Skin epidermis (tissue), 12 donors: ENCODE measurements at regions not wholly inside any gene's neighbourhood (a gene's known extent, or its start where the extent isn't known, plus 50 kb on each side); places are given as distances from the start of the nearest gene placed in this dataset.
"Not testable (repeated sequence)": the region's sequence is repeated elsewhere in the genome, so short reads cannot be mapped to it uniquely, and the experiment has no call there.

Experiments used
- H3K27ac ChIP-seq, 21 experiments: fragments of 200-600 bp; sonication (generic) in 11 of 21; one replicate each; pipeline ENCODE4 v1.5.0; 2020; ENCODE audit warnings: mild to moderate bottlenecking in 3 of 21, inconsistent platforms in 2 of 21, moderate library complexity in 2 of 21
- H3K4me3 ChIP-seq, 7 experiments: fragments of 200-600 bp; sonication (generic) in 2 of 7; one replicate each; pipeline ENCODE4 v1.5.0; 2020; ENCODE audit warnings: inconsistent platforms in 2 of 7, mild to moderate bottlenecking in 2 of 7, moderate library complexity in 1 of 7

GRCh38 chr10:117768333-117769042 is 225.9 kb downstream of the EMX2 start:
- H3K27ac ChIP-seq: no peak overlapping the region
- no peak overlapping the region for H3K4me3 ChIP-seq

DNA sequence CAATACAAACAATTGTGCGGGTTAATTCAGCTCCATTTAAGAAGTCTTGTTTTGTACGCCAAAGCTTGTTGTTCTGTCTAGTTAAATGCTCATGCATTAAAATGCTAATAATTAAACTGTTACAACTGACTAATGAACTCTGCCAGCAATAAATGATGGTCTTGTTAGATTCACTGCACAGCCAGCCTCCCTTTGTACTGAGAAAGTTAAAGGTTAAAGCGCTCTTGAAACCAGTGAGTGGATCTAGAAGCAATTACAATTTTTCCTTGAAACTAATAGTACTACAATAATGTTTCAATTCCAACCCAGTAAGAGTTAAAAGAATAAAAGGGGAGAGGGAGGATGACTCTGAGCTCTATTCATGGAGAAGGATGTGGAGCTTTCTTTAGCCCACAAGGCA is 233.0 kb downstream of the EMX2 start:
- Histone ChIP-seq H3K27ac (no peak overlapping the region), H3K4me3 (no peak overlapping the region)

GRCh38 chr10:117777222-117777621 is 234.7 kb downstream of the EMX2 start:
- not testable (repeated sequence) for H3K4me3 ChIP-seq, H3K27ac ChIP-seq

DNA sequence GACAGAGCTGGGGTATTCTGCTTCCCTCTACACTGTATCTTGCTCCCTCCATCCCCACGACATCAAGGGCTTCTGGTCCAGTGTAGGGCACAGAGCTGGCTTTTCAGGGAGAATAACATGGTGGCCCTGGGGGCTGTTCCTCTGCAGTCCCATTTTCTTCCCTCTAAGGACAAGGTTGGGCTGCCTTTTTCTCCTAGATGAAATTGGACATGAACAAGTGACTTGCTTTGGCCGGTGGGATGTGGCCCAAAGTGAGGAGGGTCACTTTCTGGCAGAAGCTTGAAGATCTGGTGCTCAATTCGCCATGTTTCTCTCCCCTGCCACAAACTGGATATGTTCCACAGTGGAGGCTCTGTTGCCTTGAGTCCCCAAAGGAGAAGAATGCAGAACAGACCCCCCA is 235.7 kb downstream of the EMX2 start:
- H3K27ac ChIP-seq: no peak overlapping the region
- H3K4me3 ChIP-seq: no peak overlapping the region

DNA sequence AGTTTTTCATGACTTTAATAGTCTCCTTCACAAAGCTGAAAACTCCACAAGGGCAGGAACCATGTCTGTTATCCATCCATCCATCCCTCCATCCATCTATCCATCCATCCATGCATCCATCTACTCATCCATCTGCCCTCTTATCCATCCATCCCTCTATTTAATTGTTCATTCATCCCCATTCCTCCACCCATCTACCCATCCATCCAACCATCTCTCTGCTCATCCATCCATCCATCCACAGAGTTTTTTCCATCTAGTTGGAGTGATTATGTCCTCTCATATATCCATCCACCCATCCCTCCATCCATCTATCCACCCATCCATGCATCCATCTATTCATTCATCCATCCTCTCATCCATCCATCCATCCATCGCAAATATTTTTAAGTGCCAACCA is 237.9 kb downstream of the EMX2 start:
- Histone ChIP-seq H3K4me3 (no peak overlapping the region), H3K27ac (no peak overlapping the region)

- H3K4me3 ChIP-seq: no peak overlapping the region
Observed at GRCh38 chr10:117781216-117781831, 238.8 kb downstream of the EMX2 start.

DNA sequence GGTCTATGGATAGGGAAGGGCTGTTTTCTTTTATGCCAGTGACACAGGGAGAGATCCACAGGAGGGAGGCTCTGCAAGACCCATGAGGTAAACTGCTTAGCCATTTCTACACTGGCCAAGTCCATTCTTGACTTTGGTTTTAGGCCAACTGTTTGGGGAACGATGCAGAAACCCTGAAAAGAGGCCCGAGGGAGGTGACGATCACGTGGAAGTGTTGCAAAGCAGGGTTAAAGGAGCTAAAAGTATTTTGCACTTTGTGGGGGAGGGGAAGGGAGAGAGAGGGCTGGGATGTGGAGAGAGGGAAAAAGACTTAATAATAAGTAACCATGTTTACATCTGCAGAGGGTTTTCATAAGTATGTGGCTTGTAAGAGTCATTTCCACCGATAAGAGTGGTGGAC is 239.7 kb downstream of the EMX2 start:
- Histone ChIP-seq H3K4me3 (no peak overlapping the region), H3K27ac (no peak overlapping the region)

More at GRCh38 chr10:117781216-117781831, 238.8 kb downstream of the EMX2 start:
- no peak overlapping the region for H3K27ac ChIP-seq

DNA sequence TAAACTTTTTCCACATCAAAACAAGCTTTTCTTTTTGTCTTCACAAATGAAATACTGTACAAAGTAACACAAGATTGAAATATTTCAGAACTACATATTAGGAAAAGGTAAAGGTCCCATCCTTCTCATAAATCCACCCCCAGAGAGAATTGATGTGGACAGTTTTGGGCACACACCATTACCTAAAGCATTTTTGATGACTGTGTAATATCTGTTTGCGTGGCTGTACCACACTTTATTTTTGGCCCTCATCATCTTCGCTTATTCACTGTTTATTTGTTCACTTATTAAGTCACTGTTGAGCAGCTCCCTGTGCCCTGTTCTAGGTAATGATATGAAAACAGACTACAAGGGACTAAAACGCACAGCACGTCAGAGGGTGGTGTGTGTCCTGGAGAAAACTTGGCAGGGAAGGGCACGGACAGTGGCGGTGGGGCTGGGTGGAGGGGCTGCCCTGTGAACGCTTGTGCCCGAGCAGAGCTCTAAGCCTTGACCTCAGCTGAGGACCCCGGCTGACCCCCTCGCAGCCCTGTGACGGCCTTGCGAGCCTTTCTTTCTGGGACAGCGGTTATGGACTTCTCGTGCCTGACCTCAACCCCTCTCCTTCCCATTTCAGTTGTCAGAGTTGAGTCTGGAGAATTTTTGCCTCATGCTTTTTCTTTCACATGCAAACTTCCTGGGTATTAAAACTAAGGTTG is 241.3 kb downstream of the EMX2 start:
- no peak overlapping the region for H3K4me3 ChIP-seq
- no peak overlapping the region for H3K27ac ChIP-seq

DNA sequence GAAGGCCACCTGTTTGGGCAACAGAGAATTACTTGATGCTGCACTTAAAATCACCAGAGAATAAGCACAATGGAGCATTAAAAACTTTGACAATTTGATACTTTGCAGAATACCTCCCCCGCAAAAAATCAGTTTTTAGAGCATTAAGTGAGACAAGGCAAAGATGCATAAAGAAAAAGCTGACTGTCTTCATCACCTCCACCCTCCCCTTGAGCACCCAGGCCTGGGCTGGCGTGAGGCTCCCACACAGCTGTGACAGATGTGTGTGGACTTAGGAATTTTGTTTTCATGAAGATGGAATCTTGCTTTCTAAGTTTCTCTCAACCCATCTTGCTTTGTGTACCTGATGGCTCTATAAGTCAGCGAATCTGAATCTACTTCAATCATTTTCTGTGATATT is 242.2 kb downstream of the EMX2 start:
- H3K27ac ChIP-seq: no peak overlapping the region
- no peak overlapping the region for H3K4me3 ChIP-seq

DNA sequence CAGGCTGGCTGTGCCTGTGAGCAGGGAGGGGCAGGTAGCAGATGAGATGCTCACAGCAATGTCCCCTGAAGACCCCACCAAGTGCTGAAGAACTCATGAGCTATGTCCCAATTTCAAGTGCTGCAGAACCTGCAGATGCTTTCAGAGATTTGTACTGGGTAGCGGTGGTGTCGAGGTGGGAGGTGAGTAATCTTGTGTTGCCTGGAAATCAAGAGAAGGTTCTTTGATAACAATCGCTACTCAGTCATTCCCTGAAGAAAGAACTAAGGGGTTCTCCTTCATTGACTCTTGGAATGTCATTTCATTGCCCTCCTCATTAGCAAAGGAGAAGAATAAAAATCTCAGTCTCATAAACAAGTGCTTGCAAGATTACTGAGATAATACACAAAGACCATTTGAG is 246.4 kb downstream of the EMX2 start:
- H3K27ac ChIP-seq: no peak overlapping the region
- no peak overlapping the region for H3K4me3 ChIP-seq

- H3K27ac ChIP-seq: no peak overlapping the region
- no peak overlapping the region for H3K4me3 ChIP-seq
Observed at GRCh38 chr10:117790179-117790578, 247.6 kb downstream of the EMX2 start.

DNA sequence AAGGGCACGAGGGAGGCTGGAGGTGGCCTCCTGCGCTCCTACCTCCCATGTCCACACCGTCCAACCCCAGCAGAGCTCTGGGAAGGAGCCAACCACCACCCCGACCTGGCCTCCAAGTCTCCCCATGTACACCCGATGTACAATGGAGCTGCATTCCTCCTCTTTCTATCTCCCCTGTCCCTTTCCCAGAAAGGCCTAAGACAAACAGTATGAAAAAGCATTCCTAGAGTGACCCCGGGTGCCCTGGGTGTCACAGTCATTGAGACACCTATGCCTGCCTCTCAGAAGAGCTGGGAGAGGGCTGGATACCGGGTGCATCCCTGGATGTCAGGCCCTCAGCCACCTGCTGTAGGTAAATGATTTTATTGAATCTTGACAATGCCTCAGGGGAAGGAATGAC is 248.1 kb downstream of the EMX2 start:
- Histone ChIP-seq H3K27ac (no peak overlapping the region), H3K4me3 (no peak overlapping the region)

GRCh38 chr10:117792214-117792613 is 249.7 kb downstream of the EMX2 start:
- Histone ChIP-seq H3K4me3 (no peak overlapping the region), H3K27ac (no peak overlapping the region)

DNA sequence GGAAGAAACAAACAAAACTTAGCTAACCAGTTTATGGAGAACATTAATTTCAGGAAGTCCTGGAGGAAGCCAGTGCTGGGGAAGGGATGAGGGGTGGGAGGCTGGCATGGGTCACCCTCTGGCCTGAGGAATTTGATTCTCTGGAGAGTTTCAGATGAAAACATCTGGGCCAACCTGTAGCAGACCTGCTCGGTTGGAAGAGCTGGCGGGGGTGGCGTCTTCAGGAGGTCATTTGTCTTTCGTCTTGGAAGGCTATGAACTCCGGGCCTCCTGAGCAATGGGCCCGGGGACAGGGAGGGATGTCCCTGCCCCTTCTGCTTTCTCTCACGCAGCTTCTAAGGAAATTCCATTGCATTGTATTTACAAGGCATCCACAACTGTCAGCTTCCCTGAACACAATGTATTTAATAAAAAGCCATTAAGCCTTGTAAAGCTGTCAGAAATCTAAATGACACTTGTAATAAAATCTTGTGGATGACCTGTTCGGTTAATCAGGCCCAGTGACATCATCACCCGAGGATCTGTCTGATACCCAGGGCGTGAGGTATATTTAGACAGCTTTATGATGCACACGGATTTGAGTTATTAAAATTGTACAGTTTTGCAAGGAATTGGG is 250.5 kb downstream of the RAB11FIP2 start:
- no peak overlapping the region for H3K4me3 ChIP-seq
- H3K27ac ChIP-seq: no peak overlapping the region

GRCh38 chr10:117797296-117797695 is 249.4 kb downstream of the RAB11FIP2 start:
- no peak overlapping the region for H3K27ac ChIP-seq
- H3K4me3 ChIP-seq: no peak overlapping the region

DNA sequence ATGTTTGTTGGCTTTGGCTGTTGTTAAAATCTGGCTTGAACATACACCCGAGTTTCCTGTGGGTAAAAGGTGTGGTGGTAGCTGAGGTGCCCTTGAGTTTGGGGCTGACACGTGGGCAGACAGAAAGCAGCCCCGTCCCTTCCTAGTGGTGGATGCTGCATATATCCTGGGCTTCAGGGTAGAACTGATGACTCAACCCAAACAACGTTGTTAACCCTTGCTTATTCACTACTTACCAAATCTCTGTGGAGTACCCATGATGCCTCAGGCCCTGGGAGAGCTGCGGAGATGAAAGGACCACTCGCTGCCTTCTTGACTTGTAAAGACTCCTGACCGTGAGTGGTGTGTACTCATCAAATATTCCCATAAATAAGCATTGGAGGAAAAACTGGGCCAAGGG is 245.1 kb downstream of the RAB11FIP2 start:
- H3K27ac ChIP-seq: no peak overlapping the region
- H3K4me3 ChIP-seq: no peak overlapping the region

DNA sequence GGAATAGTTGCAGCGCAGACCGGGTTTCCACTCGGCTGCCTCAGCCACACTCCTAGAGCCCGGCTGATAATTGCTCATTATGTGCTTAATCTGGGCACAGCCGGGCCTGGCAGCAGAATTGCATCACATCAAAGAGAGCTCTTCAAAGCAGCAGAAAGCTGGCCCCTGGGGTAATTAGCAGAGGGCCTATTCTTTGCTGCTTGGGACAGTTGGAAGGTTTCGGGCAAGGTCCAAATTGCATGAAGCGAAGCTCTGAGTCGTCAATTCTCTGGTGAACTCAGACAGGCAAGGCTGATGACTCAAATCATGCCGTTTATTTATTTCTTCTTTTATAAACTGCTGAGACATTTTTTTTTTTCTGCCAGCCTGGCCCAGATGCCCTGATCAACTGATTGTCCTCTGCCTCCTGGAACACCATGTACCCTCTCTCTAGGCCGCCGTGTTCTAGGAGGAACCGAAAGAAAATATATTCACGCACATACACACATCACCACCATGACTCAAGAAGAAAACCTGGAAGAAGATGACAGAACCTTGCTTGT is 242.2 kb downstream of the RAB11FIP2 start:
- no peak overlapping the region for H3K27ac ChIP-seq
- H3K4me3 ChIP-seq: no peak overlapping the region

- H3K27ac ChIP-seq: no peak overlapping the region
- H3K4me3 ChIP-seq: no peak overlapping the region
Observed at GRCh38 chr10:117805139-117805538, 241.6 kb downstream of the RAB11FIP2 start.

- no peak overlapping the region for H3K27ac ChIP-seq
- no peak overlapping the region for H3K4me3 ChIP-seq
Observed at GRCh38 chr10:117807441-117807840, 239.3 kb downstream of the RAB11FIP2 start.

DNA sequence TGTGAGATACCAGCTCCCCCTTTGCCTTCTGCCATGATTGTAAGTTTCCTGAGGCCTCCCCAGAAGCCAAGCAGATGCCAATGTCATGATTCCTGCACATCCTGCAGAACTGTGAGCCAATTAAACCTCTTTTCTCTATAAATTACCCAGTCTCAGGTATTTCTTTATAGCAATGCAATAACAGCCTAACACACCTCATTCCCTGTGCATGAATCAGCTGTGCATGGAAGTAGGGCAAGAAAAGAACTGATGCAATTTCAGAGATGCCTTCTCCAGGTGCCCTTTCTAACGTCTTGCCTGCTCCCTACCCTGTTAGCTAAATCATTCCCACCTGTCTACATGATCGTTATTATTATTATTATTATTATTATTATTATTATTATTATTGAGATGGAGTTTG is 230.9 kb downstream of the RAB11FIP2 start:
- H3K27ac ChIP-seq, H3K4me3 ChIP-seq: not testable (repeated sequence)

DNA sequence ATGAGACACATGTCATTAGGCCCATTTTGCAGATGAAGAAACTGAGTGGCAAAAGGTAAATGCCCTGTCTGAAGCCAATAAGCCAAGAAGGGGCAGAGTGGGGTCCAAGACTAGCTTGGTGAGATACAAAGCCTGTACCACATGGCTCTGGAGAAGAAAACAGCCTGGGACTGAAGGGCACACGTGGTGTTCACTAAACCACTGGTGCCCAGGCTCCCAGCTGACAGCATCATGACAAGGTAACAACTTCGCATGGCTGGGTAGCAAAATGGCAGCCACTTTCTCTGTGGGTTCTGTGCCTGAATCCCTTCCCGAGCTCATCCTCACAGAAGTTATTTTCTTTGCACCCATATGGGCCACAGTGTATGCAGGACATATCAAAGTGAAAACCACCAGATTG is 229.6 kb downstream of the RAB11FIP2 start:
- Histone ChIP-seq H3K27ac (no peak overlapping the region), H3K4me3 (no peak overlapping the region)
